Stomach (tissue), 8 donors: ENCODE measurements at regions not wholly inside any gene's neighbourhood (a gene's known extent, or its start where the extent isn't known, plus 50 kb on each side); places are given as distances from the start of the nearest gene placed in this dataset.

Experiments used
- DNase-seq, 2 donors: peaks; one replicate each; pipeline versions ENCODE4 v3.0.0 to v3.0.0-alpha.2; 2013 to 2019
- H3K27ac ChIP-seq, 5 donors: fragments of 200-600 bp in 4 of 5; sonication (generic) in 4 of 5; one replicate each; pipeline ENCODE4 v1.5.1; 2013 to 2019; ENCODE audit warnings: mild to moderate bottlenecking in 1 of 5, moderate library complexity in 1 of 5
- H3K27me3 ChIP-seq, 3 donors: fragments of 200-600 bp; sonication (generic); one replicate each; pipeline ENCODE4 v1.5.1; 2017 to 2019; ENCODE audit warnings: mixed run types in 1 of 3
- H3K36me3 ChIP-seq, 4 donors: fragments of 200-600 bp; sonication (generic); 1 replicate in 3 of 4; 2 replicates in 1 of 4; pipeline ENCODE4 v1.5.1; 2016 to 2019
- H3K4me1 ChIP-seq, 4 donors: fragments of 200-600 bp; sonication (generic); one replicate each; pipeline ENCODE4 v1.5.1; 2016 to 2019
- H3K4me3 ChIP-seq, 4 donors: fragments of 200-600 bp; sonication (generic) in 3 of 4; one replicate each; pipeline ENCODE4 v1.5.1; 2016 to 2019; ENCODE audit warnings: mild to moderate bottlenecking in 1 of 4
- H3K9me3 ChIP-seq, 4 donors: fragments of 200-600 bp; sonication (generic); one replicate each; pipeline ENCODE4 v1.5.1; 2016 to 2019
- EP300 ChIP-seq: sonication (generic); formaldehyde crosslinking; IDR thresholded peaks from one replicate; pipeline ENCODE4 v1.6.1; 2017; ENCODE audit warnings: antibody characterized with exemption
- POLR2A ChIP-seq, 4 donors: fragments of 450-650 bp; IDR thresholded peaks; one replicate each; pipeline ENCODE4 v1.6.1; 2016; ENCODE audit warnings: antibody characterized with exemption in 4 of 4, control low read depth in 2 of 4, mild to moderate bottlenecking in 1 of 4, moderate library complexity in 1 of 4
- POLR2AphosphoS5 ChIP-seq, 3 donors: sonication (generic); formaldehyde crosslinking; IDR thresholded peaks; one replicate each; pipeline ENCODE4 v1.6.1; 2016; ENCODE audit warnings: antibody characterized with exemption in 3 of 3
- WGBS, 5 donors: extraction: QIAGEN DNeasy Blood & Tissue Kit in 3 of 5; methylation state at CpG; one replicate each; pipeline versions ENCODE4 v1.1.5 to v1.1.7; 2013 to 2018; 5-methylcytosine and 5-hydroxymethylcytosine counted together
- intact Hi-C: fragments of 100-400 bp; cut with DNase I; formaldehyde crosslinking; loops from one replicate; pipeline ENCODE4 v1.15.1; 2023; ENCODE audit warnings: low total_unique reads
- TF ChIP-seq, protein P1 (sequence below), 7 experiments: fragments of 450-650 bp in 4 of 7; fragments of 200-600 bp in 3 of 7; sonication (generic) in 3 of 7; IDR thresholded peaks; one replicate each; pipeline ENCODE4 v1.5.1; 2016 to 2019; ENCODE audit warnings: antibody characterized with exemption in 7 of 7, control low read depth in 2 of 7, mild to moderate bottlenecking in 1 of 7
- donor health status: healthy with polysubstance abuse.
- donor health status: Bipolar disorder and iron deficiency.
- donor health status: healthy.

DNA sequence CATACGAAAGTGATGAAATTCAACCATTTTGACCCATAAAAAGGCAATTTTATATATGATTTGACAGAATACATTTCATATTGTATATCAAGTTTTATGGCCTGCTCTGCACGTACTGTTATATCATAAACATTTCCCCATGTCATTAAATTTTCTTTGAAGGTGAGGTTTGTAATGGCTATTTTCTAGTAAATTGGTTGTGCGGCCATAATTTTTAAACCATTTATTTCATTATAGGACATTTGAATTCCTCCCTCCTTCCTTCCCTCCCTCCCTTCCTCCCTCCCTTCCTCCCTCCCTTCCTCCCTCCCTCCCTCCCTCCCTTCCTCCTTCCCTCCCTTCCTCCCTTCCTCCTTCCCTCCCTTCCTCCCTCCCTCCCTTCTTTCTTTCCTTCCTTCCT lies 87.4 kb upstream of the AGBL1 start:
- Histone ChIP-seq H3K27me3 (no peaks in the 10 kb centered on the region), H3K4me3 (no peak overlapping the region)
- WGBS, 5 donors = 86 to 90% (median 88%) methylated on average over 3 of the region's 3 CpGs

DNA sequence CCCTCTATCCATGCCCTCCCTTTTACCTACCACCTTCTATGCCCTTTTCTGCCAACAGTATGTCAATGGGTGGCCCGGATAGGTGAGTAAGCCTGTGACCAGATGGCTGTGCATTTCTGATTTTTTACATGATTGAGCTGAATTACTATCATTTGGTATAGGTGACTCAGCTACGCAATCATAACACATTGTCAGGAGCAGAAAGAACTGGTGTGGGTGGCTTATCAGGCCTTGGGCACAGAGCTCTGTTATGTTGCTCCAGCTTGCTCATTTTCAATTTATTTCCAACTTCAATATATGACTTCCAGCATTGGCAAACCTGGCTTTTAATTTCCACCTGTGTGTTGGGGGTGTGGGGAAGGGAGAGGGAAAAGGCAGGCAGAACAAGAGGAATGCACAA lies 86.6 kb upstream of the AGBL1 start:
- no peak for DNase-seq
- Histone ChIP-seq H3K36me3 (no peaks in the 10 kb centered on the region), H3K9me3 (peaks cover 0 to 8% (median 3%) of the 10 kb centered on the region in 4 donors), H3K27me3 (no peaks in the 10 kb centered on the region), H3K4me3 (no peak overlapping the region), H3K27ac (no peak overlapping the region), H3K4me1 (no peaks in the 10 kb centered on the region)
- TF ChIP-seq, protein P1, sequence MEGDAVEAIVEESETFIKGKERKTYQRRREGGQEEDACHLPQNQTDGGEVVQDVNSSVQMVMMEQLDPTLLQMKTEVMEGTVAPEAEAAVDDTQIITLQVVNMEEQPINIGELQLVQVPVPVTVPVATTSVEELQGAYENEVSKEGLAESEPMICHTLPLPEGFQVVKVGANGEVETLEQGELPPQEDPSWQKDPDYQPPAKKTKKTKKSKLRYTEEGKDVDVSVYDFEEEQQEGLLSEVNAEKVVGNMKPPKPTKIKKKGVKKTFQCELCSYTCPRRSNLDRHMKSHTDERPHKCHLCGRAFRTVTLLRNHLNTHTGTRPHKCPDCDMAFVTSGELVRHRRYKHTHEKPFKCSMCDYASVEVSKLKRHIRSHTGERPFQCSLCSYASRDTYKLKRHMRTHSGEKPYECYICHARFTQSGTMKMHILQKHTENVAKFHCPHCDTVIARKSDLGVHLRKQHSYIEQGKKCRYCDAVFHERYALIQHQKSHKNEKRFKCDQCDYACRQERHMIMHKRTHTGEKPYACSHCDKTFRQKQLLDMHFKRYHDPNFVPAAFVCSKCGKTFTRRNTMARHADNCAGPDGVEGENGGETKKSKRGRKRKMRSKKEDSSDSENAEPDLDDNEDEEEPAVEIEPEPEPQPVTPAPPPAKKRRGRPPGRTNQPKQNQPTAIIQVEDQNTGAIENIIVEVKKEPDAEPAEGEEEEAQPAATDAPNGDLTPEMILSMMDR (IDR thresholded peaks at IDR 0.05) = no peak
- TF ChIP-seq EP300 = no peak
- TF ChIP-seq POLR2A (IDR thresholded peaks at IDR 0.05) = no peak
- no peak for TF ChIP-seq POLR2AphosphoS5 (IDR thresholded peaks at IDR 0.05)
- 67 to 90% (median 72%) methylated on average over 2 of the region's 2 CpGs for WGBS, 5 donors
- intact Hi-C loops = no loop called here

More for the DNA sequence above, 87.4 kb upstream of the AGBL1 start:
- TF ChIP-seq, protein P1 (IDR thresholded peaks at IDR 0.05) = no peak
- no peak for TF ChIP-seq POLR2AphosphoS5 (IDR thresholded peaks at IDR 0.05)
- no peak for TF ChIP-seq POLR2A (IDR thresholded peaks at IDR 0.05)
- no peak for TF ChIP-seq EP300
- no peaks in the 10 kb centered on the region for H3K36me3 ChIP-seq
- H3K27ac ChIP-seq = no peak overlapping the region
- H3K4me1 ChIP-seq = no peaks in the 10 kb centered on the region
- DNase-seq = no peak
- H3K9me3 ChIP-seq = peaks cover 0 to 8% (median 3%) of the 10 kb centered on the region in 4 donors
- intact Hi-C loops = no loop called here

DNA sequence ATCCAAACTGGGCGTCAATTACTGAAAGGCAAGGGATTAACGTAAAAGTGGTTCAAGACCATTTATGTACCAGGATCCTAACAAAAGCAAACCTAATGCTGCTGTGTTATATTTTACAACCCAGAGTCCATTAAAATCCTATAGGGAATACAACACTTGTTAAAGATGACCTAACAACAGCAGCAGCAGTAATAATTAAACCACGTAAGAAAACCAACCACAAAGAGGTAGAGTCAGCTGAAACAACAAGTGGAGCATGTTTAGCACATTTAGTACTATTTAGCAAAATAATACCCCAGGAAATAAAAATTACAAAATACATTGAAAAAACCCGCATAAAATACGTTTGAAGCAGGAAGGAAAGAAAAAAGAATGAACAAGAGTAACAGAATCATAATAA lies 82.1 kb upstream of the AGBL1 start:
- intact Hi-C loops = no loop called here

GRCh38 chr15:85999658-86000057 lies 80.0 kb upstream of the AGBL1 start:
- TF ChIP-seq POLR2AphosphoS5 (IDR thresholded peaks at IDR 0.05) (no peak), POLR2A (IDR thresholded peaks at IDR 0.05) (no peak)
- TF ChIP-seq, protein P1 (IDR thresholded peaks at IDR 0.05) = no peak
- H3K36me3 ChIP-seq = no peaks in the 10 kb centered on the region
- intact Hi-C loops = no loop called here

More for the DNA sequence above, 82.1 kb upstream of the AGBL1 start:
- TF ChIP-seq POLR2AphosphoS5 (IDR thresholded peaks at IDR 0.05) = no peak
- TF ChIP-seq EP300 = no peak
- no peak for TF ChIP-seq POLR2A (IDR thresholded peaks at IDR 0.05)
- TF ChIP-seq, protein P1 (IDR thresholded peaks at IDR 0.05) = no peak
- DNase-seq = no peak
- no peak overlapping the region for H3K4me3 ChIP-seq
- H3K27me3 ChIP-seq = no peaks in the 10 kb centered on the region
- no peaks in the 10 kb centered on the region for H3K36me3 ChIP-seq
- H3K27ac ChIP-seq = no peak overlapping the region
- H3K4me1 ChIP-seq = peaks cover 0 to 6% (median 0%) of the 10 kb centered on the region in 4 donors
- WGBS, 5 donors = 81 to 86% (median 84%) methylated on average over 5 of the region's 5 CpGs
- H3K9me3 ChIP-seq = peaks cover 0 to 8% (median 3%) of the 10 kb centered on the region in 4 donors

More at GRCh38 chr15:85999658-86000057, 80.0 kb upstream of the AGBL1 start:
- Histone ChIP-seq H3K27me3 (no peaks in the 10 kb centered on the region), H3K4me1 (peaks cover 0 to 6% (median 0%) of the 10 kb centered on the region in 4 donors), H3K4me3 (no peak overlapping the region), H3K27ac (no peak overlapping the region), H3K9me3 (peaks cover 0 to 5% (median 1%) of the 10 kb centered on the region in 4 donors)
- no peak for DNase-seq
